ENCODE measurements at regions not wholly inside any gene's neighbourhood (a gene's known extent, or its start where the extent isn't known, plus 50 kb on each side); places are given as distances from the start of the nearest gene placed in this dataset.

DNA sequence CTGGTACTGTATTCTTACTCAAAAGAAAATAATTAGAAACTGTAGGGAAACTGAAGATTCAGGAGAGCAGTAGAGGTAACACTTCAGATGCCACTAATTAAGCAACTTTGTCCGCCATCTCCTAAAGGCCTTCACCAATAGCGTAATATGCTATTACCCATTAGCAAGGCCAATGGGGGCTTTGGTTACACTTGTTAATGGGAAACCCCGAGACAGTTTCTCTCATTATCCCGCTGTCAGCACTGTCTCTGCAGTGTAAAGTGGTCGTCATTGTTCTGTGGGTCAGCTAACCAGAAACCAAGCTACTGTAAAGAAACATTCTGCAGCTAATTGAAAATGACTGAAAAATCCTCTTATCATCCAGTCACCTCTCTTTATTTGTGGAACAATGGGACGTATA lies 468.0 kb upstream of the POU3F2 start:
- TF ChIP-seq, protein P1, sequence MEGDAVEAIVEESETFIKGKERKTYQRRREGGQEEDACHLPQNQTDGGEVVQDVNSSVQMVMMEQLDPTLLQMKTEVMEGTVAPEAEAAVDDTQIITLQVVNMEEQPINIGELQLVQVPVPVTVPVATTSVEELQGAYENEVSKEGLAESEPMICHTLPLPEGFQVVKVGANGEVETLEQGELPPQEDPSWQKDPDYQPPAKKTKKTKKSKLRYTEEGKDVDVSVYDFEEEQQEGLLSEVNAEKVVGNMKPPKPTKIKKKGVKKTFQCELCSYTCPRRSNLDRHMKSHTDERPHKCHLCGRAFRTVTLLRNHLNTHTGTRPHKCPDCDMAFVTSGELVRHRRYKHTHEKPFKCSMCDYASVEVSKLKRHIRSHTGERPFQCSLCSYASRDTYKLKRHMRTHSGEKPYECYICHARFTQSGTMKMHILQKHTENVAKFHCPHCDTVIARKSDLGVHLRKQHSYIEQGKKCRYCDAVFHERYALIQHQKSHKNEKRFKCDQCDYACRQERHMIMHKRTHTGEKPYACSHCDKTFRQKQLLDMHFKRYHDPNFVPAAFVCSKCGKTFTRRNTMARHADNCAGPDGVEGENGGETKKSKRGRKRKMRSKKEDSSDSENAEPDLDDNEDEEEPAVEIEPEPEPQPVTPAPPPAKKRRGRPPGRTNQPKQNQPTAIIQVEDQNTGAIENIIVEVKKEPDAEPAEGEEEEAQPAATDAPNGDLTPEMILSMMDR (IDR thresholded peaks at IDR 0.05): no peak
- TF ChIP-seq POLR2AphosphoS5 (IDR thresholded peaks at IDR 0.05): no peak
- TF ChIP-seq POLR2A (IDR thresholded peaks at IDR 0.05): no peak
- no peak for TF ChIP-seq EP300 (IDR thresholded peaks at IDR 0.05)

All from sigmoid colon (tissue), 4 donors.